ENCODE measurements at regions not wholly inside any gene's neighbourhood (a gene's known extent, or its start where the extent isn't known, plus 50 kb on each side); places are given as distances from the start of the nearest gene placed in this dataset.

- TF ChIP-seq CTCF (IDR thresholded peaks at IDR 0.05) (no peak), EZH2 (IDR thresholded peaks at IDR 0.05; ENCODE audit: borderline replicate concordance, insufficient read depth, low read depth, low read length, poor library complexity, severe bottlenecking) (no peak)
These were observed 140.7 kb downstream of the APIP start for GRCh38 chr11:34775417-34775888.
